ENCODE measurements at regions not wholly inside any gene's neighbourhood (a gene's known extent, or its start where the extent isn't known, plus 50 kb on each side); places are given as distances from the start of the nearest gene placed in this dataset.

DNA sequence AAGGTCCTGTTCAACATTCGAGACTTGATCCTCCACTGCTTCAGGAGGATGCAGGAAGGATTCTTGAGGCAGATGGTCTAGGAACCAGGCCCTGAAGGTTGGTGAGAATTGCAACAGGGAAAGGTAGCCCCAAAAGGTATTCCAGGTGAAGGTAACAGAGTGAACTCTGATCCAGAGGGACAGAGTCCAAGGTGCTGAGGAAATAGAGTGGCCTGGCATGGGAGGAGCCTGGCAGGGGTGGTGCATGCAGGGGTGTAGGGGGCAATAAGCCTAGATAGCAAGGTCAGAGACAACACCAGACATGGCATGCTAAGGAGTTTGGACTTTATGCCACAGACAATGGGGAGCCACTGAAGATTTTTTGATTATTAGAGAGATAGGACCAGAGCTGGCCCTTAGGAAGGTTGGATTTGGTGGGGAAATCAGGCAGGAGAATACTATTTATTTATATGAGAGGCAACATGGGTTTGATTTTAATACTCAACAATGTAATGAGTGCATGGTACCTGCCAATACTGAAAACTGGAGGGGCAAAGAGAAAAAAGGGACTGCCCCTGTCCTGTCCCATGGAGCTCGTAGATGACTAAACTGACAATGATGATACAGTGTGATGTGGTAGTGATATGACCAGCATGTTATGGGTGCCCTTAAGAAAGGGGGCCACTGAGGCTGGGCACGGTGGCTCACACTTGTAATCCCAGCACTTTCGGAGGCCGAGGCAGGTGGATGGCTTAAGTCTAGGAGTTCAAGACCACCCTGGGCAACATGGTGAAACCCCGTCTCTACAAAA is 50.5 kb upstream of the TMED10 start:
- ATAC-seq (no peak), DNase-seq (ENCODE audit: low spot score) (no peak), FAIRE-seq (no peak)
- intact Hi-C loops (cut with micrococcal nuclease; ENCODE audit: unreplicated experiment), result no loop called here
- Histone ChIP-seq H3K79me2 (ENCODE audit: insufficient read depth, low read length) (no peaks in the 10 kb centered on the region), H3K27me3 (ENCODE audit: control insufficient read depth in 1 of 2, insufficient read depth in 2 of 2, low read length in 2 of 2) (peaks cover 2 to 3% of the 10 kb centered on the region in 2 experiments; a peak in 4 of 5 replicates), H4K20me1 (ENCODE audit: insufficient read depth, low read length) (no peaks in the 10 kb centered on the region), H2AFZ (ENCODE audit: low read length) (no peak overlapping the region), H3K4me2 (ENCODE audit: low read depth, low read length) (no peak overlapping the region), H3K27ac (ENCODE audit: extremely low read length, insufficient read depth, low read length) (no peak overlapping the region), H3K9ac (ENCODE audit: insufficient read depth, low read depth, low read length) (no peak overlapping the region), H3K36me3 (replicated peaks in 1 of 2; ENCODE audit: control insufficient read depth in 1 of 2, insufficient read depth in 2 of 2, low read length in 2 of 2) (no peaks in the 10 kb centered on the region), H3K4me3 (replicated peaks in 1 of 3; ENCODE audit: insufficient read depth in 1 of 3, low read depth in 2 of 3, low read length in 3 of 3) (no peak overlapping the region), H3K4me1 (ENCODE audit: insufficient read depth, low read length) (peaks cover 16% of the 10 kb centered on the region), H3K9me3 (ENCODE audit: low read length) (no peaks in the 10 kb centered on the region)
- ChIA-PET CTCF (ENCODE audit: low intra/inter-chr PET ratio, low total read pairs) (no interaction called here), POLR2A (no interaction called here)
- no TSS peak for BruUV-seq (replicated peaks)
- 92% methylated on average over 3 of the region's 6 CpGs for WGBS (ENCODE audit: low lambda C conversion rate)
- in situ Hi-C loops (cut with HindIII; ENCODE audit: extremely low pct_ligation_motif_present, low pct_unique_long_range_greater_than_20kb), result no loop called here
- TF ChIP-seq ZNF616 (CRISPR knock-in tag; IDR thresholded peaks at IDR 0.05; ENCODE audit: low read depth) (no peak), HNF4A (CRISPR knock-in tag; IDR thresholded peaks at IDR 0.05) (peak; percentile 33; the same call in 1 of the 2 replicates)

Data from HepG2 (cell line).